SW 1271 (cell line): ENCODE measurements at regions not wholly inside any gene's neighbourhood (a gene's known extent, or its start where the extent isn't known, plus 50 kb on each side); places are given as distances from the start of the nearest gene placed in this dataset.

Experiments
- DNase-seq, 2 experiments: peaks; one replicate each; lab custom pipeline; 2025; lab: John Stamatoyannopoulos, UW

GRCh38 chr13:22128441-22129408 lies 457.9 kb downstream of the FGF9 start:
- no peak for DNase-seq

- DNase-seq = no peak
Observed at GRCh38 chr13:22130254-22130653, 459.4 kb downstream of the FGF9 start.

GRCh38 chr13:22134261-22134660 lies 463.4 kb downstream of the FGF9 start:
- no peak for DNase-seq

- no peak for DNase-seq
Observed at GRCh38 chr13:22135446-22135845, 464.6 kb downstream of the FGF9 start.

GRCh38 chr13:22137361-22138050 lies 466.6 kb downstream of the FGF9 start:
- no peak for DNase-seq

GRCh38 chr13:22138947-22139346 lies 468.1 kb downstream of the FGF9 start:
- DNase-seq = no peak

- DNase-seq = no peak
Observed at GRCh38 chr13:22141716-22142115, 470.8 kb downstream of the FGF9 start.

- no peak for DNase-seq
Observed at GRCh38 chr13:22143671-22144070, 472.8 kb downstream of the FGF9 start.

GRCh38 chr13:22144806-22145205 lies 473.9 kb downstream of the FGF9 start:
- no peak for DNase-seq

- no peak for DNase-seq
Observed at GRCh38 chr13:22148187-22148586, 477.3 kb downstream of the FGF9 start.

- no peak for DNase-seq
Observed at GRCh38 chr13:22152751-22153150, 481.9 kb downstream of the FGF9 start.

- no peak for DNase-seq
Observed at GRCh38 chr13:22154041-22154440, 483.2 kb downstream of the FGF9 start.

- no peak for DNase-seq
Observed at GRCh38 chr13:22161871-22162270, 491.0 kb downstream of the FGF9 start.

GRCh38 chr13:22162889-22163288 lies 492.0 kb downstream of the FGF9 start:
- no peak for DNase-seq

- DNase-seq = no peak
Observed at GRCh38 chr13:22168437-22169190, 497.7 kb downstream of the FGF9 start.

GRCh38 chr13:22169473-22169872 lies 498.6 kb downstream of the FGF9 start:
- no peak for DNase-seq

- DNase-seq = peak; percentile 8 to 68
Observed at GRCh38 chr13:22173610-22174009, 502.7 kb downstream of the FGF9 start.

GRCh38 chr13:22175241-22175640 lies 504.4 kb downstream of the FGF9 start:
- DNase-seq = no peak

- DNase-seq = no peak
Observed at GRCh38 chr13:22175815-22176214, 504.9 kb downstream of the FGF9 start.

- no peak for DNase-seq
Observed at GRCh38 chr13:22176968-22177520, 506.2 kb downstream of the FGF9 start.

- no peak for DNase-seq
Observed at GRCh38 chr13:22178878-22179277, 508.0 kb downstream of the FGF9 start.

GRCh38 chr13:22187329-22187728 lies 516.5 kb downstream of the FGF9 start:
- DNase-seq = no peak
